HCT116 (cell line): ENCODE measurements at regions not wholly inside any gene's neighbourhood (a gene's known extent, or its start where the extent isn't known, plus 50 kb on each side); places are given as distances from the start of the nearest gene placed in this dataset.

Experiments used
- ATAC-seq: fragments of 200-7000 bp; cut with Tn5 transposase; 2 replicates; pipeline ENCODE4 v1.9.1; 2020; ENCODE audit warnings: mild to moderate bottlenecking, moderate library complexity
- BruUV-seq: library from RNA; stranded (reverse); fragments of 400-500 nt; replicated peaks from 2 replicates; lab custom pipeline; 2021; lab: Mats Ljungman, UMichigan
- CTCF ChIA-PET: fragments of 300-600 bp; sonication (Branson Sonifier 250); formaldehyde crosslinking; loops from one replicate; lab custom pipeline; 2021; ENCODE audit warnings: antibody characterized with exemption; lab: Charles Lee
- POLR2A ChIA-PET: fragments of 300-600, 350-600 bp; sonication (Branson Sonifier 250); formaldehyde crosslinking; loops from one replicate; lab custom pipeline; 2021; ENCODE audit warnings: antibody characterized with exemption; lab: Charles Lee
- RAD21 ChIA-PET, 2 experiments: fragments of 300-600 bp; sonication (Branson Sonifier 250); formaldehyde crosslinking; loops; one replicate each; lab custom pipeline; 2023; ENCODE audit warnings: low total read pairs in 2 of 2; ENCODE audit not compliant: uncharacterized antibody in 2 of 2, unreplicated experiment in 2 of 2, low non-redundant PET in 1 of 2; lab: Charles Lee
- DNase-seq: peaks from one replicate; pipeline ENCODE4 v3.0.0-alpha.2; 2010; ENCODE audit warnings: low read depth, low spot score
- H2AFZ ChIP-seq: fragments of 200-600 bp; shearing (Covaris generic), sonication (generic); 2 replicates; pipeline ENCODE4 v1.6.1; 2017; ENCODE audit warnings: low read depth, mixed run types, mixed read lengths, antibody characterized with exemption, low read length; ENCODE audit not compliant: poor library complexity, severe bottlenecking
- H3K27ac ChIP-seq: 2 replicates; pipeline ENCODE4 v1.5.1; 2012; ENCODE audit warnings: low read depth, low read length
- H3K27me3 ChIP-seq: fragments of 200-600 bp; sonication (generic); 2 replicates; pipeline ENCODE4 v1.6.1; 2016; ENCODE audit warnings: mixed run types, low read length, mixed read lengths; ENCODE audit not compliant: insufficient read depth
- H3K36me3 ChIP-seq, 2 experiments: fragments of 200-500 bp in 1 of 2; fragments of 200-600 bp in 1 of 2; sonication (Bioruptor generic) in 1 of 2; sonication (generic) in 1 of 2; 2 replicates each; pipeline versions ENCODE4 v1.5.1 to v1.6.1; 2014 to 2016; ENCODE audit warnings: low read length in 2 of 2, inconsistent platforms in 1 of 2, mixed read lengths in 1 of 2, mixed run types in 1 of 2; ENCODE audit not compliant: insufficient read depth in 2 of 2, control insufficient read depth in 1 of 2
- H3K4me1 ChIP-seq, 2 experiments: fragments of 200-600 bp in 1 of 2; sonication (generic) in 1 of 2; 2 replicates each; pipeline versions ENCODE4 v1.5.1 to v1.6.1; 2012 to 2017; ENCODE audit warnings: low read length in 2 of 2, inconsistent platforms in 1 of 2, mild to moderate bottlenecking in 1 of 2, mixed read lengths in 1 of 2, mixed run types in 1 of 2, moderate library complexity in 1 of 2; ENCODE audit not compliant: insufficient read depth in 2 of 2, control insufficient read depth in 1 of 2
- H3K4me2 ChIP-seq: fragments of 200-600 bp; sonication (generic); 2 replicates; pipeline ENCODE4 v1.6.1; 2017; ENCODE audit warnings: mixed run types, low read length, mixed read lengths
- H3K4me3 ChIP-seq, 2 experiments: fragments of 200-600 bp in 1 of 2; sonication (generic) in 1 of 2; replicated peaks in 1 of 2; 2 replicates each; pipeline ENCODE4 v1.5.1; 2011 to 2016; ENCODE audit warnings: low read length in 2 of 2, control low read depth in 1 of 2, low read depth in 1 of 2, mild to moderate bottlenecking in 1 of 2, mixed read lengths in 1 of 2, mixed run types in 1 of 2
- H3K79me2 ChIP-seq: fragments of 200-600 bp; sonication (generic); 2 replicates; pipeline ENCODE4 v1.6.1; 2017; ENCODE audit warnings: mild to moderate bottlenecking, mixed run types, low read length, moderate library complexity, mixed read lengths; ENCODE audit not compliant: insufficient read depth
- H3K9ac ChIP-seq: fragments of 200-600 bp; sonication (generic); 2 replicates; pipeline ENCODE4 v1.6.1; 2016; ENCODE audit warnings: low read length, mixed read lengths
- H3K9me2 ChIP-seq: fragments of 200-600 bp; sonication (generic), shearing (Covaris generic); 2 replicates; pipeline ENCODE4 v1.6.1; 2017; ENCODE audit warnings: mixed run types, mild to moderate bottlenecking, moderate library complexity; ENCODE audit not compliant: insufficient read depth
- H3K9me3 ChIP-seq, 2 experiments: fragments of 200-500 bp in 1 of 2; fragments of 200-600 bp in 1 of 2; sonication (Bioruptor generic) in 1 of 2; sonication (generic) in 1 of 2; 2 replicates each; pipeline ENCODE4 v1.6.1; 2014 to 2017; ENCODE audit warnings: low read length in 2 of 2, mixed read lengths in 2 of 2, inconsistent platforms in 1 of 2, low read depth in 1 of 2, mild to moderate bottlenecking in 1 of 2, mixed run types in 1 of 2, moderate library complexity in 1 of 2; ENCODE audit not compliant: control insufficient read depth in 1 of 2, insufficient read depth in 1 of 2
- H4K20me1 ChIP-seq: fragments of 200-600 bp; sonication (generic), shearing (Covaris generic); 2 replicates; pipeline ENCODE4 v1.6.1; 2017; ENCODE audit warnings: mixed run types, mild to moderate bottlenecking, moderate library complexity; ENCODE audit not compliant: insufficient read depth
- FOSL1 ChIP-seq: IDR thresholded peaks from 2 replicates; pipeline ENCODE4 v1.6.1; 2012; ENCODE audit warnings: low read depth
- RAD21 ChIP-seq: IDR thresholded peaks from 2 replicates; pipeline ENCODE4 v1.6.1; 2012; ENCODE audit warnings: low read depth, mild to moderate bottlenecking
- SP1 ChIP-seq: IDR thresholded peaks from 2 replicates; pipeline ENCODE4 v1.6.1; 2012; ENCODE audit warnings: low read depth
- TCF7L2 ChIP-seq: IDR thresholded peaks from 2 replicates; pipeline ENCODE4 v1.7.0; 2011; ENCODE audit warnings: borderline replicate concordance, inconsistent platforms; ENCODE audit not compliant: insufficient read depth, insufficient read length; ENCODE audit errors: extremely low read depth
- intact Hi-C: fragments of 100-400 bp; cut with micrococcal nuclease; formaldehyde crosslinking; loops from 2 replicates; pipeline ENCODE4 v1.10.0; 2022
- TF ChIP-seq, protein P1 (sequence below): IDR thresholded peaks from 2 replicates; pipeline ENCODE4 v1.6.1; 2012; ENCODE audit warnings: low read depth
- TF ChIP-seq, protein P2 (sequence below), 3 experiments: fragments of 200-600 bp in 1 of 3; sonication (generic) in 1 of 3; IDR thresholded peaks in 2 of 3; conservative IDR thresholded peaks in 1 of 3; 2 replicates each; pipeline ENCODE4 v1.5.1; 2012 to 2017; ENCODE audit warnings: low read depth in 2 of 3, low read length in 2 of 3, antibody characterized with exemption in 1 of 3, borderline replicate concordance in 1 of 3, control low read depth in 1 of 3, mild to moderate bottlenecking in 1 of 3, mixed read lengths in 1 of 3, mixed run types in 1 of 3, moderate library complexity in 1 of 3; ENCODE audit not compliant: insufficient read depth in 1 of 3
- TF ChIP-seq, protein P3 (sequence below): IDR thresholded peaks from 2 replicates; pipeline ENCODE4 v1.6.1; 2012
- TF ChIP-seq, protein P4 (sequence below): IDR thresholded peaks from 2 replicates; pipeline ENCODE4 v1.6.1; 2011; ENCODE audit warnings: mild to moderate bottlenecking, low read length, moderate library complexity; ENCODE audit not compliant: insufficient replicate concordance; ENCODE audit errors: extremely low read depth

DNA sequence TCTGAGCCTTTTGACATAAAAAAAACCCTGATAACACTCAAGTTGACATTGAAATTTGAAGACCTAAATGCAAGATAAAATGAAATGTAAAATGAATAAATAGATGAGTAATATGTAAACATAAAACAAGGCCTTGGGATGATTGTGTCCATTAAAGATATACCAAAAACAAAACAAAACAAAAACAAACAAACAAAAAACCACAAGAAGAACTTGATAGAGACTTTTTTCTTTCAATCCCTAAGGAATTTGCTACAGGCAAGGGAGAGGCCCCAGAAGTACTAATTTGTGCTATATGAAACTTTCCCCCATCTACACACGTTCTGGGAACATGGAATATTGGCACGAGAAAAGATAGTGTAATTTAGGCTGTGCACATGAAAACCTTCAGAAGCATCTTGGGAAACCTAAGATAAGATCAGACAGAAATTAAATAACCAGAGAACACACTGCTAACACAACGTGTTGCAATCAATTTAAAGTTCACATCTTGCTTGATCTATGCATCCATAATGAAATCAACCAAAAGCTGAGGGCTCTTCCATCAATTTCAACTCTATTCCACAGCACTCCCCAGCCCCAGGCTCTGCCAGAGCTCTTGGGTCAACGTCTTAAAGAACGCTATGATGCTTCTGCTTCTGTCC, 201.1 kb upstream of the RREB1 start:
- Histone ChIP-seq H4K20me1 (no peaks in the 10 kb centered on the region), H3K4me3 (no peak overlapping the region), H3K9me3 (no peaks in the 10 kb centered on the region), H3K4me1 (peaks cover 0 to 3% of the 10 kb centered on the region in 2 experiments; a peak in 1 of 4 replicates), H3K9ac (no peak overlapping the region), H3K27me3 (no peaks in the 10 kb centered on the region), H3K36me3 (no peaks in the 10 kb centered on the region), H3K27ac (no peak overlapping the region), H3K4me2 (no peak overlapping the region), H2AFZ (no peak overlapping the region), H3K79me2 (no peaks in the 10 kb centered on the region), H3K9me2 (no peaks in the 10 kb centered on the region)
- CTCF ChIA-PET: no interaction called here
- POLR2A ChIA-PET: no interaction called here
- TF ChIP-seq TCF7L2 (no peak), RAD21 (no peak), FOSL1 (no peak), SP1 (no peak)
- TF ChIP-seq, protein P1, sequence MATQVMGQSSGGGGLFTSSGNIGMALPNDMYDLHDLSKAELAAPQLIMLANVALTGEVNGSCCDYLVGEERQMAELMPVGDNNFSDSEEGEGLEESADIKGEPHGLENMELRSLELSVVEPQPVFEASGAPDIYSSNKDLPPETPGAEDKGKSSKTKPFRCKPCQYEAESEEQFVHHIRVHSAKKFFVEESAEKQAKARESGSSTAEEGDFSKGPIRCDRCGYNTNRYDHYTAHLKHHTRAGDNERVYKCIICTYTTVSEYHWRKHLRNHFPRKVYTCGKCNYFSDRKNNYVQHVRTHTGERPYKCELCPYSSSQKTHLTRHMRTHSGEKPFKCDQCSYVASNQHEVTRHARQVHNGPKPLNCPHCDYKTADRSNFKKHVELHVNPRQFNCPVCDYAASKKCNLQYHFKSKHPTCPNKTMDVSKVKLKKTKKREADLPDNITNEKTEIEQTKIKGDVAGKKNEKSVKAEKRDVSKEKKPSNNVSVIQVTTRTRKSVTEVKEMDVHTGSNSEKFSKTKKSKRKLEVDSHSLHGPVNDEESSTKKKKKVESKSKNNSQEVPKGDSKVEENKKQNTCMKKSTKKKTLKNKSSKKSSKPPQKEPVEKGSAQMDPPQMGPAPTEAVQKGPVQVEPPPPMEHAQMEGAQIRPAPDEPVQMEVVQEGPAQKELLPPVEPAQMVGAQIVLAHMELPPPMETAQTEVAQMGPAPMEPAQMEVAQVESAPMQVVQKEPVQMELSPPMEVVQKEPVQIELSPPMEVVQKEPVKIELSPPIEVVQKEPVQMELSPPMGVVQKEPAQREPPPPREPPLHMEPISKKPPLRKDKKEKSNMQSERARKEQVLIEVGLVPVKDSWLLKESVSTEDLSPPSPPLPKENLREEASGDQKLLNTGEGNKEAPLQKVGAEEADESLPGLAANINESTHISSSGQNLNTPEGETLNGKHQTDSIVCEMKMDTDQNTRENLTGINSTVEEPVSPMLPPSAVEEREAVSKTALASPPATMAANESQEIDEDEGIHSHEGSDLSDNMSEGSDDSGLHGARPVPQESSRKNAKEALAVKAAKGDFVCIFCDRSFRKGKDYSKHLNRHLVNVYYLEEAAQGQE: no peak
- TF ChIP-seq, protein P2, sequence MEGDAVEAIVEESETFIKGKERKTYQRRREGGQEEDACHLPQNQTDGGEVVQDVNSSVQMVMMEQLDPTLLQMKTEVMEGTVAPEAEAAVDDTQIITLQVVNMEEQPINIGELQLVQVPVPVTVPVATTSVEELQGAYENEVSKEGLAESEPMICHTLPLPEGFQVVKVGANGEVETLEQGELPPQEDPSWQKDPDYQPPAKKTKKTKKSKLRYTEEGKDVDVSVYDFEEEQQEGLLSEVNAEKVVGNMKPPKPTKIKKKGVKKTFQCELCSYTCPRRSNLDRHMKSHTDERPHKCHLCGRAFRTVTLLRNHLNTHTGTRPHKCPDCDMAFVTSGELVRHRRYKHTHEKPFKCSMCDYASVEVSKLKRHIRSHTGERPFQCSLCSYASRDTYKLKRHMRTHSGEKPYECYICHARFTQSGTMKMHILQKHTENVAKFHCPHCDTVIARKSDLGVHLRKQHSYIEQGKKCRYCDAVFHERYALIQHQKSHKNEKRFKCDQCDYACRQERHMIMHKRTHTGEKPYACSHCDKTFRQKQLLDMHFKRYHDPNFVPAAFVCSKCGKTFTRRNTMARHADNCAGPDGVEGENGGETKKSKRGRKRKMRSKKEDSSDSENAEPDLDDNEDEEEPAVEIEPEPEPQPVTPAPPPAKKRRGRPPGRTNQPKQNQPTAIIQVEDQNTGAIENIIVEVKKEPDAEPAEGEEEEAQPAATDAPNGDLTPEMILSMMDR (IDR thresholded peaks at IDR 0.05 in 2 of 3, conservative IDR thresholded peaks at IDR 0.05 in 1 of 3; ENCODE audit: borderline replicate concordance in 1 of 3, insufficient read depth in 1 of 3, low read depth in 2 of 3, low read length in 2 of 3): no peak
- TF ChIP-seq, protein P3, sequence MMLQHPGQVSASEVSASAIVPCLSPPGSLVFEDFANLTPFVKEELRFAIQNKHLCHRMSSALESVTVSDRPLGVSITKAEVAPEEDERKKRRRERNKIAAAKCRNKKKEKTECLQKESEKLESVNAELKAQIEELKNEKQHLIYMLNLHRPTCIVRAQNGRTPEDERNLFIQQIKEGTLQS: no peak
- TF ChIP-seq, protein P4, sequence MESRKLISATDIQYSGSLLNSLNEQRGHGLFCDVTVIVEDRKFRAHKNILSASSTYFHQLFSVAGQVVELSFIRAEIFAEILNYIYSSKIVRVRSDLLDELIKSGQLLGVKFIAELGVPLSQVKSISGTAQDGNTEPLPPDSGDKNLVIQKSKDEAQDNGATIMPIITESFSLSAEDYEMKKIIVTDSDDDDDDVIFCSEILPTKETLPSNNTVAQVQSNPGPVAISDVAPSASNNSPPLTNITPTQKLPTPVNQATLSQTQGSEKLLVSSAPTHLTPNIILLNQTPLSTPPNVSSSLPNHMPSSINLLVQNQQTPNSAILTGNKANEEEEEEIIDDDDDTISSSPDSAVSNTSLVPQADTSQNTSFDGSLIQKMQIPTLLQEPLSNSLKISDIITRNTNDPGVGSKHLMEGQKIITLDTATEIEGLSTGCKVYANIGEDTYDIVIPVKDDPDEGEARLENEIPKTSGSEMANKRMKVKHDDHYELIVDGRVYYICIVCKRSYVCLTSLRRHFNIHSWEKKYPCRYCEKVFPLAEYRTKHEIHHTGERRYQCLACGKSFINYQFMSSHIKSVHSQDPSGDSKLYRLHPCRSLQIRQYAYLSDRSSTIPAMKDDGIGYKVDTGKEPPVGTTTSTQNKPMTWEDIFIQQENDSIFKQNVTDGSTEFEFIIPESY: no peak
- no peak for DNase-seq
- intact Hi-C loops: no loop called here
- ATAC-seq: no peak
- RAD21 ChIA-PET: interaction anchor here in 1 of 2 experiments (0.6 kb wide), 1 partner anchor 55 kb away, joined by 5 read pairs; no protein-coding TSS in a partner anchor
- BruUV-seq: no TSS peak
